Endothelial cell of umbilical vein (primary cell): ENCODE measurements at regions not wholly inside any gene's neighbourhood (a gene's known extent, or its start where the extent isn't known, plus 50 kb on each side); places are given as distances from the start of the nearest gene placed in this dataset.

ENCODE experiments used
- BruUV-seq: library from RNA; stranded (reverse); fragments of 400-500 nt; replicated peaks from 2 replicates; lab custom pipeline; 2021; lab: Mats Ljungman, UMichigan
- CTCF ChIA-PET: fragments of 300-600, 350-600 bp; sonication (Branson Sonifier 250); formaldehyde crosslinking; loops from one replicate; lab custom pipeline; 2021; ENCODE audit warnings: antibody characterized with exemption, inconsistent platforms; lab: Charles Lee
- POLR2A ChIA-PET: fragments of 300-600, 350-600 bp; sonication (Branson Sonifier 250); formaldehyde crosslinking; loops from one replicate; lab custom pipeline; 2021; ENCODE audit warnings: antibody characterized with exemption, inconsistent platforms; lab: Charles Lee
- DNase-seq: peaks from one replicate; pipeline ENCODE4 v3.0.0-alpha.2; 2011; ENCODE audit warnings: low read depth, low spot score
- FAIRE-seq: peaks from 2 replicates; lab custom pipeline; 2011; peaks lifted over from hg19 to GRCh38; lab: Jason Lieb, UNC
- H2AFZ ChIP-seq: 2 replicates; pipeline ENCODE4 v1.6.0; 2012; ENCODE audit warnings: low read depth, low read length, control low read depth, inconsistent platforms
- H3K27ac ChIP-seq: 2 replicates; pipeline ENCODE4 v1.5.1; 2011; ENCODE audit warnings: low read depth, mild to moderate bottlenecking, control low read depth, low read length, moderate library complexity; ENCODE audit not compliant: insufficient read depth
- H3K27me3 ChIP-seq, 2 experiments: 2 replicates each; pipeline versions ENCODE4 v1.6.0 to v1.6.1; 2011; ENCODE audit warnings: low read length in 2 of 2, mixed read lengths in 1 of 2; ENCODE audit not compliant: control insufficient read depth in 2 of 2, insufficient read depth in 2 of 2
- H3K36me3 ChIP-seq, 2 experiments: 2 replicates in 1 of 2; 3 replicates in 1 of 2; pipeline ENCODE4 v1.5.1; 2011; ENCODE audit warnings: low read length in 2 of 2, mild to moderate bottlenecking in 1 of 2, moderate library complexity in 1 of 2; ENCODE audit not compliant: control insufficient read depth in 2 of 2, insufficient read depth in 2 of 2; ENCODE audit errors: extremely low read depth in 1 of 2
- H3K4me1 ChIP-seq: 3 replicates; pipeline ENCODE4 v1.5.1; 2011; ENCODE audit warnings: mild to moderate bottlenecking, low read length; ENCODE audit not compliant: control insufficient read depth, insufficient read depth; ENCODE audit errors: extremely low read depth
- H3K4me2 ChIP-seq: 2 replicates; pipeline ENCODE4 v1.6.1; 2011; ENCODE audit warnings: low read length, control low read depth, mixed read lengths; ENCODE audit not compliant: insufficient read depth
- H3K4me3 ChIP-seq, 3 experiments: fragments of 200-600 bp in 1 of 3; sonication (generic), shearing (Covaris generic) in 1 of 3; replicated peaks in 1 of 3; 2 replicates each; pipeline ENCODE4 v1.5.1; 2011 to 2016; ENCODE audit warnings: control low read depth in 3 of 3, low read length in 3 of 3, mild to moderate bottlenecking in 2 of 3, inconsistent platforms in 1 of 3, low read depth in 1 of 3, moderate library complexity in 1 of 3; ENCODE audit not compliant: insufficient read depth in 1 of 3
- H3K79me2 ChIP-seq: 2 replicates; pipeline ENCODE4 v1.6.0; 2012; ENCODE audit warnings: low read length, inconsistent platforms; ENCODE audit not compliant: control insufficient read depth, insufficient read depth
- H3K9ac ChIP-seq: replicated peaks from 2 replicates; pipeline ENCODE3; 2011; ENCODE audit warnings: low read length, control low read depth; ENCODE audit not compliant: insufficient read depth; ENCODE audit errors: extremely low read depth
- H3K9me1 ChIP-seq: replicated peaks from 3 replicates; pipeline ENCODE4 v1.6.0; 2011; ENCODE audit warnings: mild to moderate bottlenecking, low read length; ENCODE audit not compliant: control insufficient read depth, insufficient read depth; ENCODE audit errors: extremely low read depth
- H3K9me3 ChIP-seq: replicated peaks from 2 replicates; pipeline ENCODE4 v1.5.1; 2012; ENCODE audit warnings: low read length, inconsistent platforms; ENCODE audit not compliant: control insufficient read depth, insufficient read depth
- H4K20me1 ChIP-seq: replicated peaks from 2 replicates; pipeline ENCODE3; 2011; ENCODE audit warnings: mild to moderate bottlenecking, low read length; ENCODE audit not compliant: control insufficient read depth, insufficient read depth; ENCODE audit errors: extremely low read depth
- CTCF ChIP-seq, 2 donors: IDR thresholded peaks; 1 replicate in 1 of 2; 2 replicates in 1 of 2; pipeline ENCODE4 v1.5.1; 2011; ENCODE audit warnings: low read length in 2 of 2, mild to moderate bottlenecking in 2 of 2, moderate library complexity in 2 of 2, control low read depth in 1 of 2, inconsistent platforms in 1 of 2, low read depth in 1 of 2; ENCODE audit not compliant: insufficient read depth in 1 of 2; ENCODE audit errors: extremely low read depth in 1 of 2
- EZH2 ChIP-seq: IDR thresholded peaks from 2 replicates; pipeline ENCODE4 v1.6.1; 2012; ENCODE audit warnings: borderline replicate concordance, low read depth, mild to moderate bottlenecking, moderate library complexity, low read length, inconsistent platforms; ENCODE audit not compliant: severe bottlenecking
- FOS ChIP-seq: IDR thresholded peaks from 2 replicates; pipeline ENCODE4 v1.6.1; 2011; ENCODE audit warnings: mild to moderate bottlenecking, low read length, moderate library complexity, borderline replicate concordance; ENCODE audit not compliant: insufficient read depth
- GATA2 ChIP-seq: IDR thresholded peaks from 2 replicates; pipeline ENCODE4 v1.7.0; 2011; ENCODE audit warnings: low read depth, mild to moderate bottlenecking, moderate library complexity, mixed read lengths, low read length; ENCODE audit not compliant: insufficient read length, insufficient read depth
- JUN ChIP-seq: IDR thresholded peaks from 2 replicates; pipeline ENCODE4 v1.6.1; 2011; ENCODE audit warnings: borderline replicate concordance, low read depth; ENCODE audit not compliant: insufficient read length, insufficient read depth
- MAX ChIP-seq: IDR thresholded peaks from 2 replicates; pipeline ENCODE4 v1.6.1; 2011; ENCODE audit not compliant: insufficient read depth, insufficient read length
- MYC ChIP-seq: IDR thresholded peaks from one replicate; pipeline ENCODE4 v1.6.1; 2011; ENCODE audit warnings: mild to moderate bottlenecking, low read depth, low read length
- POLR2A ChIP-seq: IDR thresholded peaks from 2 replicates; pipeline ENCODE4 v1.6.1; 2012; ENCODE audit warnings: low read depth, mild to moderate bottlenecking, control low read depth, low read length
- POLR2AphosphoS5 ChIP-seq: IDR thresholded peaks from 2 replicates; pipeline ENCODE4 v1.6.1; 2012; ENCODE audit warnings: low read depth, mild to moderate bottlenecking, control low read depth, low read length, moderate library complexity; ENCODE audit not compliant: insufficient read depth
- dilution Hi-C: fragments of 300-500 bp; cut with MboI; formaldehyde crosslinking; loops from one replicate; pipeline ENCODE4 v1.15.0; 2019; ENCODE audit warnings: low sequenced_read_pairs; ENCODE audit not compliant: extremely low pct_ligation_motif_present
- intact Hi-C: fragments of 100-400 bp; cut with micrococcal nuclease; formaldehyde crosslinking; loops from one replicate; pipeline ENCODE4 v1.10.0; 2022

GRCh38 chr4:31701256-31701655 is 981.1 kb downstream of the PCDH7 start:
- POLR2A ChIA-PET = no interaction called here
- Histone ChIP-seq H3K9ac (no peak overlapping the region), H3K9me1 (no peaks in the 10 kb centered on the region), H3K36me3 (no peaks in the 10 kb centered on the region), H3K27ac (no peak overlapping the region), H3K4me3 (no peak overlapping the region), H4K20me1 (no peaks in the 10 kb centered on the region), H3K79me2 (no peaks in the 10 kb centered on the region), H3K4me2 (no peak overlapping the region), H3K9me3 (no peaks in the 10 kb centered on the region), H3K4me1 (no peaks in the 10 kb centered on the region), H3K27me3 (no peaks in the 10 kb centered on the region), H2AFZ (no peak overlapping the region)
- dilution Hi-C loops (no loop called here), intact Hi-C loops (no loop called here)
- BruUV-seq = no TSS peak
- TF ChIP-seq MAX (no peak), MYC (no peak), GATA2 (no peak), POLR2AphosphoS5 (no peak), CTCF (IDR thresholded peaks at IDR 0.05; ENCODE audit: extremely low read depth in 1 of 2, insufficient read depth in 1 of 2, low read depth in 1 of 2, low read length in 2 of 2) (no peak), POLR2A (no peak)
- DNase-seq = no peak
- FAIRE-seq = no peak
- CTCF ChIA-PET = no interaction called here

GRCh38 chr4:31702326-31702725 is 982.2 kb downstream of the PCDH7 start:
- TF ChIP-seq FOS (no peak), MAX (no peak), CTCF (IDR thresholded peaks at IDR 0.05; ENCODE audit: extremely low read depth in 1 of 2, insufficient read depth in 1 of 2, low read depth in 1 of 2, low read length in 2 of 2) (no peak), GATA2 (no peak), EZH2 (no peak), MYC (no peak), JUN (no peak), POLR2A (no peak), POLR2AphosphoS5 (no peak)

More at GRCh38 chr4:31702326-31702725, 982.2 kb downstream of the PCDH7 start:
- Histone ChIP-seq H4K20me1 (no peaks in the 10 kb centered on the region), H3K79me2 (no peaks in the 10 kb centered on the region), H3K4me2 (no peak overlapping the region), H3K9ac (no peak overlapping the region), H3K27me3 (no peaks in the 10 kb centered on the region), H3K27ac (no peak overlapping the region), H3K9me1 (no peaks in the 10 kb centered on the region), H3K9me3 (no peaks in the 10 kb centered on the region), H3K4me3 (no peak overlapping the region), H2AFZ (no peak overlapping the region), H3K4me1 (no peaks in the 10 kb centered on the region), H3K36me3 (no peaks in the 10 kb centered on the region)
- intact Hi-C loops (no loop called here), dilution Hi-C loops (no loop called here)
- POLR2A ChIA-PET = no interaction called here
- no TSS peak for BruUV-seq
- DNase-seq (no peak), FAIRE-seq (no peak)
- CTCF ChIA-PET = no interaction called here
